ENCODE measurements at regions not wholly inside any gene's neighbourhood (a gene's known extent, or its start where the extent isn't known, plus 50 kb on each side); places are given as distances from the start of the nearest gene placed in this dataset.

DNA sequence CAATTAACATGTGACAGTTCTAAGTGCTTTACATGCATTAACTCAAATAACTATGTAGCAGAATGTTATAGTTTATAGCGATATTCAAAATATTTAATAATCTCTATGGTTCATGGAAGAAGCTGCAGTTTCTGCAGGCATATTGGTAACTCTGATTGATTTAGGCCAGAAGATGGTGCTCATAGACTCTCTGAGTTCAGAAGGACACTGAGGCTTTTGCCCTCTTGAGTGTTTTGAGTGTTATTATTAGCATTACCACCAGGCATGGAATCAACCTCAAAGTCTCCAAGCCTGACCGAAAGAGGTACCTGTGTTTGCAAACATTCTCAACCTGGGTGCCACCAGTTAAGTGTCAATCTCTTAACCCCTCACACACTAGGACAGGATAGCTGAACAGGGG lies 792.3 kb upstream of the PCDH7 start:
- H3K4me1 ChIP-seq (ENCODE audit: control insufficient read depth in 2 of 3, insufficient read depth in 2 of 3, low read depth in 1 of 3, low read length in 3 of 3), result no peaks in the 10 kb centered on the region
- H3K4me3 ChIP-seq (ENCODE audit: low read length in 3 of 3), result no peak overlapping the region
- DNase-seq (no peak), FAIRE-seq (no peak)
- no peak overlapping the region for H3K27ac ChIP-seq (ENCODE audit: low read depth in 2 of 2, low read length in 2 of 2)
- TF ChIP-seq CTCF (IDR thresholded peaks at IDR 0.05; ENCODE audit: borderline replicate concordance, extremely low read depth, insufficient read depth), result no peak
- no peaks in the 10 kb centered on the region for H3K9me3 ChIP-seq (ENCODE audit: control insufficient read depth in 2 of 3, insufficient read depth in 1 of 3, low read length in 3 of 3)
- H3K9ac ChIP-seq (ENCODE audit: low read length in 3 of 3), result no peak overlapping the region
- intact Hi-C loops (cut with DNase I), result no loop called here
- no peaks in the 10 kb centered on the region for H3K36me3 ChIP-seq (ENCODE audit: control insufficient read depth in 2 of 3, insufficient read depth in 3 of 3, low read length in 3 of 3)
- H3K27me3 ChIP-seq (ENCODE audit: control insufficient read depth, insufficient read depth, low read length), result no peaks in the 10 kb centered on the region

DNA sequence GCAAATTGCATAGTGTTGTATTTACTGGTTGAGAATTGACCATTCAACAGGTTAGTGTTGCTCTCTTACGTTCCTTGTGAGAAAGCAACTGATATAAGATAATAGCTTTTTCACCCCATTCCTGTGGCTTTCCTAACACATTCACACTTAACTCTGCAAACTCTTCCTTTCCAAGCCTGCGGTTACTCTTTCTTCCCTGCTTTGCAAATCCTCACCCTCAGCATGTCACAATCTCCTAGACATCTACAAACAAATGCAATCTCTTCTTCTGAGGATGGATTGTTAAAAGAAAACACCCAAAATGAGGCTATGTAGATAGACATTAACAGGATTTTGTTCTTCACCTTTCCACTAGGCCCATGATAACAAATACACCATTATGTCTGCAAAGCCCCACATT lies 771.7 kb upstream of the PCDH7 start:
- FAIRE-seq (no peak), DNase-seq (no peak)
- no peak for TF ChIP-seq CTCF (IDR thresholded peaks at IDR 0.05; ENCODE audit: borderline replicate concordance, extremely low read depth, insufficient read depth)
- Histone ChIP-seq H3K9me3 (ENCODE audit: control insufficient read depth in 2 of 3, insufficient read depth in 1 of 3, low read length in 3 of 3) (no peaks in the 10 kb centered on the region), H3K27ac (ENCODE audit: low read depth in 2 of 2, low read length in 2 of 2) (no peak overlapping the region), H3K4me3 (ENCODE audit: low read length in 3 of 3) (no peak overlapping the region), H3K36me3 (ENCODE audit: control insufficient read depth in 2 of 3, insufficient read depth in 3 of 3, low read length in 3 of 3) (no peaks in the 10 kb centered on the region), H3K9ac (ENCODE audit: low read length in 3 of 3) (no peak overlapping the region), H3K4me1 (ENCODE audit: control insufficient read depth in 2 of 3, insufficient read depth in 2 of 3, low read depth in 1 of 3, low read length in 3 of 3) (no peaks in the 10 kb centered on the region), H3K27me3 (ENCODE audit: control insufficient read depth, insufficient read depth, low read length) (no peaks in the 10 kb centered on the region)
- intact Hi-C loops (cut with DNase I), result no loop called here

- FAIRE-seq (no peak), DNase-seq (no peak)
- intact Hi-C loops (cut with DNase I), result no loop called here
- Histone ChIP-seq H3K27ac (ENCODE audit: low read depth in 2 of 2, low read length in 2 of 2) (no peak overlapping the region), H3K4me3 (ENCODE audit: low read length in 3 of 3) (no peak overlapping the region), H3K9me3 (ENCODE audit: control insufficient read depth in 2 of 3, insufficient read depth in 1 of 3, low read length in 3 of 3) (no peaks in the 10 kb centered on the region), H3K27me3 (ENCODE audit: control insufficient read depth, insufficient read depth, low read length) (no peaks in the 10 kb centered on the region), H3K36me3 (ENCODE audit: control insufficient read depth in 2 of 3, insufficient read depth in 3 of 3, low read length in 3 of 3) (no peaks in the 10 kb centered on the region), H3K4me1 (ENCODE audit: control insufficient read depth in 2 of 3, insufficient read depth in 2 of 3, low read depth in 1 of 3, low read length in 3 of 3) (no peaks in the 10 kb centered on the region), H3K9ac (ENCODE audit: low read length in 3 of 3) (no peak overlapping the region)
- TF ChIP-seq CTCF (IDR thresholded peaks at IDR 0.05; ENCODE audit: borderline replicate concordance, extremely low read depth, insufficient read depth), result no peak
These were observed 771.3 kb upstream of the PCDH7 start for GRCh38 chr4:29948858-29949257.

- H3K4me1 ChIP-seq (ENCODE audit: control insufficient read depth in 2 of 3, insufficient read depth in 2 of 3, low read depth in 1 of 3, low read length in 3 of 3), result no peaks in the 10 kb centered on the region
- H3K9me3 ChIP-seq (ENCODE audit: control insufficient read depth in 2 of 3, insufficient read depth in 1 of 3, low read length in 3 of 3), result peaks cover 0 to 2% (median 0%) of the 10 kb centered on the region in 3 donors
- H3K27ac ChIP-seq (ENCODE audit: low read depth in 2 of 2, low read length in 2 of 2), result no peak overlapping the region
- TF ChIP-seq CTCF (IDR thresholded peaks at IDR 0.05; ENCODE audit: borderline replicate concordance, extremely low read depth, insufficient read depth), result no peak
- no peak overlapping the region for H3K4me3 ChIP-seq (ENCODE audit: low read length in 3 of 3)
- H3K27me3 ChIP-seq (ENCODE audit: control insufficient read depth, insufficient read depth, low read length), result no peaks in the 10 kb centered on the region
- intact Hi-C loops (cut with DNase I), result no loop called here
- DNase-seq, result no peak
- H3K9ac ChIP-seq (ENCODE audit: low read length in 3 of 3), result no peak overlapping the region
- H3K36me3 ChIP-seq (ENCODE audit: control insufficient read depth in 2 of 3, insufficient read depth in 3 of 3, low read length in 3 of 3), result no peaks in the 10 kb centered on the region
- FAIRE-seq, result no peak
These were observed 753.8 kb upstream of the PCDH7 start for GRCh38 chr4:29966386-29966785.
